Umbilical cord (tissue), 1 donor: ENCODE measurements at regions not wholly inside any gene's neighbourhood (a gene's known extent, or its start where the extent isn't known, plus 50 kb on each side); places are given as distances from the start of the nearest gene placed in this dataset.
A peak's percentile ranks its signal among the peaks of the same experiment; 100 is the strongest.
"Not testable (repeated sequence)": the region's sequence is repeated elsewhere in the genome, so short reads cannot be mapped to it uniquely, and the experiment has no call there.

Experiments used
- DNase-seq: peaks from one replicate; pipeline ENCODE4 v3.0.0-alpha.2; 2015; ENCODE audit warnings: low spot score

GRCh38 chr11:49499117-49499516 lies 290.7 kb upstream of the FOLH1 start:
- no peak for DNase-seq

- no peak for DNase-seq
Observed at GRCh38 chr11:49505231-49505630, 296.8 kb upstream of the FOLH1 start.

GRCh38 chr11:49526240-49526829 lies 317.9 kb upstream of the FOLH1 start:
- DNase-seq: peak; percentile 5

GRCh38 chr11:49533204-49533603 lies 324.8 kb upstream of the FOLH1 start:
- no peak for DNase-seq

GRCh38 chr11:49538927-49539326 lies 330.5 kb upstream of the FOLH1 start:
- DNase-seq: not testable (repeated sequence)

- DNase-seq: not testable (repeated sequence)
Observed at GRCh38 chr11:49558261-49558847, 350.0 kb upstream of the FOLH1 start.

GRCh38 chr11:49560593-49560992 lies 352.2 kb upstream of the FOLH1 start:
- DNase-seq: not testable (repeated sequence)

- DNase-seq: not testable (repeated sequence)
Observed at GRCh38 chr11:49561240-49561880, 353.0 kb upstream of the FOLH1 start.

GRCh38 chr11:49562262-49562661 lies 353.9 kb upstream of the FOLH1 start:
- not testable (repeated sequence) for DNase-seq

GRCh38 chr11:49579492-49579891 lies 371.1 kb upstream of the FOLH1 start:
- not testable (repeated sequence) for DNase-seq

- DNase-seq: not testable (repeated sequence)
Observed at GRCh38 chr11:49585495-49585894, 366.7 kb upstream of the OR4C13 start.

GRCh38 chr11:49608892-49609291 lies 343.3 kb upstream of the OR4C13 start:
- DNase-seq: not testable (repeated sequence)

GRCh38 chr11:49623872-49624271 lies 328.3 kb upstream of the OR4C13 start:
- not testable (repeated sequence) for DNase-seq

GRCh38 chr11:49670705-49671104 lies 281.5 kb upstream of the OR4C13 start:
- not testable (repeated sequence) for DNase-seq

- DNase-seq: not testable (repeated sequence)
Observed at GRCh38 chr11:49702121-49702520, 250.1 kb upstream of the OR4C13 start.

GRCh38 chr11:49750447-49750846 lies 201.7 kb upstream of the OR4C13 start:
- DNase-seq: not testable (repeated sequence)

- not testable (repeated sequence) for DNase-seq
Observed at GRCh38 chr11:49750960-49751359, 201.2 kb upstream of the OR4C13 start.

GRCh38 chr11:49780791-49781190 lies 171.4 kb upstream of the OR4C13 start:
- DNase-seq: not testable (repeated sequence)

GRCh38 chr11:49782000-49782399 lies 170.2 kb upstream of the OR4C13 start:
- DNase-seq: not testable (repeated sequence)

GRCh38 chr11:49783841-49784240 lies 168.3 kb upstream of the OR4C13 start:
- DNase-seq: not testable (repeated sequence)

GRCh38 chr11:49789787-49790186 lies 162.4 kb upstream of the OR4C13 start:
- DNase-seq: not testable (repeated sequence)

GRCh38 chr11:49798206-49798837 lies 153.9 kb upstream of the OR4C13 start:
- not testable (repeated sequence) for DNase-seq
